ENCODE measurements at regions not wholly inside any gene's neighbourhood (a gene's known extent, or its start where the extent isn't known, plus 50 kb on each side); places are given as distances from the start of the nearest gene placed in this dataset.

DNA sequence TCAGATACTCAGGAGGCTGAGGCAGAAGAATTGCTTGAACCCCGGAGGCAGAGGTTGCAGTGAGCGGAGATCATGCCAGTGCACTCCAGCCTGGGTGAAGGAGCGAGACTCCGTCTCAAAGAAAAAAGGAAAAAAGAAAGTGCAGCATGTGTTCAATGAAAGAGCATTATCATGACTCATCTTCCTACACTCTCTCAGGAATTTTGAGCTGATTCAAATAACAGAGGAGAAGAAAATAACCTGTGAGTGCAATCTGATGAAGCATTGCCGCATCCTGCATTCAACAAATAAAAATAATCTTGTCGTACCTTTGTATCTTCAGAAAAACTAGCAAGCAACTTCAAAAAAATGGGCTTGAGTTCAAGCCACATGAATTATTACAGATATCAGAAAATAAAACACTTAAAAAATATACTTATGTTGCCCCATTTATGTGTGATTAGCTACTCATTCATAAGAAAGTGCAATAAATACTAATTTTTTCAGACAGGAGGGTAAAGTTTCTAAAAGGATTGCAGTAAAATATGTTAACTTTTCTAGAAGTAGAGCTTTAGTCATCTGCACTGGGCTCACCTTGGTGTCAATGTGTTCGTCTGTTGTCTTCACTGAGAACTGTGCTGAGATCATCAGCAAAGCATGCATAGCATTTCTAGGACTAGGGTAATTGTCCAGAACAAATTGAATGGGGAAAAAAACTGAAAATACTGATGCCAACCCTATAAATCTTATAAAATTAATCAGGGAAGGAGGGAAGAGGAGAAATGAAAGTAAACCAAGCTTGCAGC lies 90.4 kb upstream of the VCX3B start:
- Histone ChIP-seq H3K4me1 (ENCODE audit: insufficient read depth, insufficient read length) (no peaks in the 10 kb centered on the region), H3K4me3 (ENCODE audit: insufficient read length, low read depth) (no peak overlapping the region), H3K9me3 (ENCODE audit: insufficient read depth, low read length) (peaks cover 33% of the 10 kb centered on the region), H3K9ac (ENCODE audit: insufficient read length, low read depth) (no peak overlapping the region), H3K27me3 (ENCODE audit: insufficient read depth, insufficient read length) (no peaks in the 10 kb centered on the region), H3K36me3 (ENCODE audit: insufficient read depth, insufficient read length, low read length) (no peaks in the 10 kb centered on the region)
- DNase-seq (ENCODE audit: low read depth, low spot score) = no peak
- TF ChIP-seq SUZ12 (IDR thresholded peaks at IDR 0.05; ENCODE audit: extremely low read depth, insufficient read depth, insufficient read length) = no peak
- TF ChIP-seq ZNF274 (IDR thresholded peaks at IDR 0.05; ENCODE audit: low read depth, low read length) = no peak
- no peak for TF ChIP-seq YY1 (IDR thresholded peaks at IDR 0.05; ENCODE audit: insufficient read depth, insufficient read length)

DNA sequence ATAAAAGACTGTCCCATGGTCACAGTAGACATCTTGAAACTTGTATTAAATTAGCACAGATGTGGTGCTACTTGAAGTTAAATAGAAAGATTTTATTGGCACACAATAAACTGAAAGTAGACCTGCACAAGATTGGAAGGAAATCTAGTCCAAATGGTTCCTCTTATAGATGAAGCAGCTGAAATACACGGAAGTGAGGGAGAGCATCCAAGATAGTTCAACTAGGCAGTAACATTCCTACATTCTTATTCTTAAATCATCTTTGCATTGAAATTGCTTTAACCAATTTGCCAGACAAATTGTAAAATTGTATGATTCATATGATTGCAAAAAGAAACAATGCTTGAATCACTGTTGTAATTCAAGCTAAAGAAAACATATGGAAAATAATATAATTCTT lies 87.6 kb upstream of the VCX3B start:
- Histone ChIP-seq H3K9me3 (ENCODE audit: insufficient read depth, low read length) (peaks cover 33% of the 10 kb centered on the region), H3K4me3 (ENCODE audit: insufficient read length, low read depth) (no peak overlapping the region), H3K4me1 (ENCODE audit: insufficient read depth, insufficient read length) (no peaks in the 10 kb centered on the region), H3K27me3 (ENCODE audit: insufficient read depth, insufficient read length) (no peaks in the 10 kb centered on the region), H3K36me3 (ENCODE audit: insufficient read depth, insufficient read length, low read length) (no peaks in the 10 kb centered on the region), H3K9ac (ENCODE audit: insufficient read length, low read depth) (no peak overlapping the region)
- TF ChIP-seq SUZ12 (IDR thresholded peaks at IDR 0.05; ENCODE audit: extremely low read depth, insufficient read depth, insufficient read length) (no peak), ZNF274 (IDR thresholded peaks at IDR 0.05; ENCODE audit: low read depth, low read length) (no peak), YY1 (IDR thresholded peaks at IDR 0.05; ENCODE audit: insufficient read depth, insufficient read length) (no peak)
- no peak for DNase-seq (ENCODE audit: low read depth, low spot score)

DNA sequence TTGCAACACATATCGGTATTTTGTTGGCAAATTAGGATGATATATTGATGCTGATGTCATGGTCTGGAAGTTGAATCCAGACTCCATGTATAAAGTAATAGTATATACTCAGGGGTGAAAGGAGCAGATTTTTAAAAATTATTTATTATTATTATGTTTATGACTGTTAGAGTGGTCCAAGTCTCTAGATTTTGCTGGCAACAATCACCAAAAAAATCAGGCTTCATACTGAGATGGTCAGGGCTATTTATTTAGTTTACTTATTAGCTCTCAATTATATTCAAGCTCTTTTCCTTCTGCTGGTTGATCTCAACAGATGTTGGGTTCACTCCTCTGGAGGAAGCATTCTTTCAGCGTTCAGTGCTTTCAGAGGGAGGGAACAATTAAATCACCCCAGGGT lies 73.9 kb upstream of the VCX3B start:
- Histone ChIP-seq H3K9ac (ENCODE audit: insufficient read length, low read depth) (no peak overlapping the region), H3K27me3 (ENCODE audit: insufficient read depth, insufficient read length) (no peaks in the 10 kb centered on the region), H3K4me1 (ENCODE audit: insufficient read depth, insufficient read length) (no peaks in the 10 kb centered on the region), H3K9me3 (ENCODE audit: insufficient read depth, low read length) (no peaks in the 10 kb centered on the region), H3K36me3 (ENCODE audit: insufficient read depth, insufficient read length, low read length) (no peaks in the 10 kb centered on the region), H3K4me3 (ENCODE audit: insufficient read length, low read depth) (no peak overlapping the region)
- TF ChIP-seq ZNF274 (IDR thresholded peaks at IDR 0.05; ENCODE audit: low read depth, low read length) (no peak), SUZ12 (IDR thresholded peaks at IDR 0.05; ENCODE audit: extremely low read depth, insufficient read depth, insufficient read length) (no peak), YY1 (IDR thresholded peaks at IDR 0.05; ENCODE audit: insufficient read depth, insufficient read length) (no peak)
- no peak for DNase-seq (ENCODE audit: low read depth, low spot score)

DNA sequence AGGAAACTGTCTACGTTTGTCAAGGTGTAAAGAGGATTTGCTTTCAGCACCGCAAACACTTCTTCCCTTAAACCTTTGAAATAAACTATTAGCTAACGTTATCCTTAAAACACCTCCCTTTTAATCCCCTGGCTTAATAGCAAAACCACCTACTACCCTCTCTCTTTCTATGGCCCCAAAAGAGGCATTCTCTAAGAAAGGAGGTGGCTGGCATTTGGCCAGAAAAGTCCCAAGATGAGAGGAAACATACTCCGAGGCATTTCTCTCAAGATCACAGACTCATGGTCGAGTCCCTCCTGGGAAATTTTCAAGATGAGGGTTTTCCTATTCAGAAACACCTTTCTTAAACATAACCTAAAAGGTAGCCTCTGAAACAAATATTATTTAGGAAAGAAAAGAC lies 60.6 kb upstream of the VCX3B start:
- DNase-seq (ENCODE audit: low read depth, low spot score) = no peak
- no peaks in the 10 kb centered on the region for H3K4me1 ChIP-seq (ENCODE audit: insufficient read depth, insufficient read length)
- H3K4me3 ChIP-seq (ENCODE audit: insufficient read length, low read depth) = no peak overlapping the region
- no peaks in the 10 kb centered on the region for H3K36me3 ChIP-seq (ENCODE audit: insufficient read depth, insufficient read length, low read length)
- no peaks in the 10 kb centered on the region for H3K9me3 ChIP-seq (ENCODE audit: insufficient read depth, low read length)
- no peaks in the 10 kb centered on the region for H3K27me3 ChIP-seq (ENCODE audit: insufficient read depth, insufficient read length)
- H3K9ac ChIP-seq (ENCODE audit: insufficient read length, low read depth) = no peak overlapping the region
- no peak for TF ChIP-seq SUZ12 (IDR thresholded peaks at IDR 0.05; ENCODE audit: extremely low read depth, insufficient read depth, insufficient read length)
- no peak for TF ChIP-seq ZNF274 (IDR thresholded peaks at IDR 0.05; ENCODE audit: low read depth, low read length)
- TF ChIP-seq YY1 (IDR thresholded peaks at IDR 0.05; ENCODE audit: insufficient read depth, insufficient read length) = no peak

DNA sequence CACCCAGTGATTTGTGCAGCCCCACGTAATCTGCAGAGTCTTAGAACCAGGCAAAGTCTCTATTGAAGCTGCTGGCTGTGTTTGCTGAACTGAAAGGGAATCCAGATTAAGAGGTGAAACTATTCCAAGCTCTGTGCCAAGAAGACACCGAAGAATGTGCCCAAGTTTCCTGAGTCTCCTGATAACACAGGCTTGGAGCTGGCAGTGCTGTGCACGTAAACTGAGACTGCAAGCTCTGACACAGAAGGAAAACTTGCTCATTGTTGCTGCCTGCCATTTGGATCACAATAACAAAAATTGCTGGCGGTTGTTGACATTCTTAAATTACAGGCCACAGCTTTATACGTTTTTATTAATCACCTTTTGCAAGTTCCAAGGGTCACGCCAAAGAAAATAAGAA lies 60.2 kb upstream of the VCX3B start:
- DNase-seq (ENCODE audit: low read depth, low spot score) = no peak
- no peaks in the 10 kb centered on the region for H3K4me1 ChIP-seq (ENCODE audit: insufficient read depth, insufficient read length)
- H3K4me3 ChIP-seq (ENCODE audit: insufficient read length, low read depth) = no peak overlapping the region
- no peak for TF ChIP-seq ZNF274 (IDR thresholded peaks at IDR 0.05; ENCODE audit: low read depth, low read length)
- TF ChIP-seq SUZ12 (IDR thresholded peaks at IDR 0.05; ENCODE audit: extremely low read depth, insufficient read depth, insufficient read length) = no peak
- no peak for TF ChIP-seq YY1 (IDR thresholded peaks at IDR 0.05; ENCODE audit: insufficient read depth, insufficient read length)
- no peaks in the 10 kb centered on the region for H3K27me3 ChIP-seq (ENCODE audit: insufficient read depth, insufficient read length)
- no peak overlapping the region for H3K9ac ChIP-seq (ENCODE audit: insufficient read length, low read depth)
- H3K9me3 ChIP-seq (ENCODE audit: insufficient read depth, low read length) = no peaks in the 10 kb centered on the region
- H3K36me3 ChIP-seq (ENCODE audit: insufficient read depth, insufficient read length, low read length) = no peaks in the 10 kb centered on the region

DNA sequence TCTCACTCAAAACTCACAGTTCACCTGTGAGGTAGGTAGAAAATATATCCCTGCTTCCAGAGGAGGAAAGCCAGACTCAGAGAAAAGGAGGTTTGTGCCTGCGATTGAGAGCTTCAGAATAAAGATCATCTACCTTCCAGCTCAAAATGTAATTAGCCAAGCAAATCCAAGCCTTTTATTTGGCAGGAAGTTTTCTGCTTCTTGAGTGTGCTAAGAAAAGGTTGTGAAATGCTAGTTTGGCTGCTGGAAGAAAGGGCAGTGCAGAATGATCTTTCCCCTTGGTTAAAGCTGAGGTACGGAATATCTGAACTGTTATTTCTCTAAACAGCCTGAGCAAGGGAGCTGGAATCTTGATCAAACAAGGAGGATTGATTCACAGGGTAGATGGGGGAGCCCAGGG lies 59.7 kb upstream of the VCX3B start:
- Histone ChIP-seq H3K36me3 (ENCODE audit: insufficient read depth, insufficient read length, low read length) (no peaks in the 10 kb centered on the region), H3K4me1 (ENCODE audit: insufficient read depth, insufficient read length) (no peaks in the 10 kb centered on the region), H3K9me3 (ENCODE audit: insufficient read depth, low read length) (no peaks in the 10 kb centered on the region), H3K27me3 (ENCODE audit: insufficient read depth, insufficient read length) (no peaks in the 10 kb centered on the region), H3K4me3 (ENCODE audit: insufficient read length, low read depth) (no peak overlapping the region), H3K9ac (ENCODE audit: insufficient read length, low read depth) (no peak overlapping the region)
- DNase-seq (ENCODE audit: low read depth, low spot score) = no peak
- TF ChIP-seq YY1 (IDR thresholded peaks at IDR 0.05; ENCODE audit: insufficient read depth, insufficient read length) (no peak), SUZ12 (IDR thresholded peaks at IDR 0.05; ENCODE audit: extremely low read depth, insufficient read depth, insufficient read length) (no peak), ZNF274 (IDR thresholded peaks at IDR 0.05; ENCODE audit: low read depth, low read length) (no peak)

DNA sequence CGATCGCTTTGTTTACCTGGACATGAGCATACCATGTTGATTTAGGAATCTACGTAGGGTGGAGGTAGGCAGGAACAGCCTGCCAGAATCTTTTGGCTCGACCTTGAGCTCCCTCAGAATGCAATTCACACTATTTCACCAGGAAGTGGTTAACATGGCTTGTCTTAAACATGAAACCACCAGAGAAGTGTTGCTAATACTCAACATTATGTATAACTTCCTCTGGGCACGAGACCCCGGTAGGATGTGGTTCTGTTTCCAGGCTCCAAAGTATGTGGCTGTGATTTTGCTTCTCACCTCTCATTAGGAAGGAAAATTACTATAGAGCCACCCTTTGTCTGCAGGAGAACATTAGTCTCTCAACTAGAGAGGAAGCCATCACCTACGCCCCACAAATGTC lies 59.0 kb upstream of the VCX3B start:
- TF ChIP-seq YY1 (IDR thresholded peaks at IDR 0.05; ENCODE audit: insufficient read depth, insufficient read length) (no peak), ZNF274 (IDR thresholded peaks at IDR 0.05; ENCODE audit: low read depth, low read length) (no peak), SUZ12 (IDR thresholded peaks at IDR 0.05; ENCODE audit: extremely low read depth, insufficient read depth, insufficient read length) (no peak)
- Histone ChIP-seq H3K36me3 (ENCODE audit: insufficient read depth, insufficient read length, low read length) (no peaks in the 10 kb centered on the region), H3K4me1 (ENCODE audit: insufficient read depth, insufficient read length) (no peaks in the 10 kb centered on the region), H3K9ac (ENCODE audit: insufficient read length, low read depth) (no peak overlapping the region), H3K4me3 (ENCODE audit: insufficient read length, low read depth) (no peak overlapping the region), H3K27me3 (ENCODE audit: insufficient read depth, insufficient read length) (no peaks in the 10 kb centered on the region), H3K9me3 (ENCODE audit: insufficient read depth, low read length) (no peaks in the 10 kb centered on the region)
- DNase-seq (ENCODE audit: low read depth, low spot score) = no peak

Data from NT2/D1 (cell line).